Subcutaneous abdominal adipose tissue (tissue), 5 donors: ENCODE measurements at regions not wholly inside any gene's neighbourhood (a gene's known extent, or its start where the extent isn't known, plus 50 kb on each side); places are given as distances from the start of the nearest gene placed in this dataset.
"Not testable (repeated sequence)": the region's sequence is repeated elsewhere in the genome, so short reads cannot be mapped to it uniquely, and the experiment has no call there.

Experiments used
- H3K27ac ChIP-seq: one replicate; pipeline ENCODE4 v1.7.0; 2013; ENCODE audit warnings: low read depth, mild to moderate bottlenecking, inconsistent platforms, low read length, moderate library complexity
- H3K27me3 ChIP-seq, 5 donors: one replicate each; pipeline ENCODE4 v1.7.0; 2013; ENCODE audit warnings: low read length in 5 of 5, inconsistent platforms in 1 of 5; ENCODE audit not compliant: control insufficient read depth in 5 of 5, insufficient read depth in 4 of 5
- H3K36me3 ChIP-seq, 5 donors: one replicate each; pipeline ENCODE4 v1.7.0; 2013; ENCODE audit warnings: low read length in 5 of 5; ENCODE audit not compliant: control insufficient read depth in 5 of 5, insufficient read depth in 5 of 5
- H3K4me1 ChIP-seq, 5 donors: one replicate each; pipeline ENCODE4 v1.7.0; 2013; ENCODE audit warnings: low read length in 5 of 5, mild to moderate bottlenecking in 3 of 5, moderate library complexity in 1 of 5; ENCODE audit not compliant: control insufficient read depth in 5 of 5, insufficient read depth in 5 of 5
- H3K4me3 ChIP-seq, 5 donors: one replicate each; pipeline ENCODE4 v1.7.0; 2013; ENCODE audit warnings: low read length in 5 of 5, low read depth in 1 of 5
- H3K9ac ChIP-seq, 5 donors: one replicate each; pipeline ENCODE4 v1.7.0; 2013; ENCODE audit warnings: low read length in 5 of 5, mild to moderate bottlenecking in 4 of 5, moderate library complexity in 3 of 5
- H3K9me3 ChIP-seq, 5 donors: one replicate each; pipeline ENCODE4 v1.7.0; 2013; ENCODE audit warnings: low read length in 5 of 5; ENCODE audit not compliant: control insufficient read depth in 5 of 5
- donor health status: healthy.
- donor health status: healthy.
- donor health status: healthy.
- donor health status: healthy.
- donor health status: healthy.

DNA sequence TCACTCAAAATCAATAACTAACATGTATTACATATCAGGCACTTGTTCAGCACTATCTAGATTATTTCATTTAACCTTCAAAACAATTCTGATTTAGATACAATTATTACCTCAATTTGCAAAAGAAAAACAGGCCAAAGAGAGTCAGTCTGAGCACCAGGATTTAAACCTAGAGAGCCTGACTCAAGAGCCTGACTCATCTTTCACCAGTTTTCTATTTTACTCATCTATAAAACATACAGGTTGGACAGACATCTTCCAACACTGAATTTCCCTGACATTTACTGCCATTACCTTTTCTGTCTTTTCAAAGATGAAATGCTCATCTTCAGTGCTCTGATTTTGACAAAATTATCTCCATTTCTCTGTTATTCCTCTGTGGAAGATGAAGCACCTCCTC lies 116.5 kb downstream of the MRPL39 start:
- no peaks in the 10 kb centered on the region for H3K9me3 ChIP-seq
- H3K9ac ChIP-seq: no peak overlapping the region
- peaks cover 0 to 7% (median 0%) of the 10 kb centered on the region in 5 donors for H3K4me1 ChIP-seq
- H3K4me3 ChIP-seq: no peak overlapping the region
- H3K27ac ChIP-seq: no peak overlapping the region
- H3K36me3 ChIP-seq: no peaks in the 10 kb centered on the region
- H3K27me3 ChIP-seq: no peaks in the 10 kb centered on the region

- Histone ChIP-seq H3K27ac (no peak overlapping the region), H3K36me3 (no peaks in the 10 kb centered on the region), H3K9ac (no peak overlapping the region), H3K9me3 (no peaks in the 10 kb centered on the region), H3K4me3 (no peak overlapping the region), H3K27me3 (no peaks in the 10 kb centered on the region), H3K4me1 (peaks cover 0 to 7% (median 0%) of the 10 kb centered on the region in 5 donors)
Observed at GRCh38 chr21:25489673-25490072, 117.6 kb downstream of the MRPL39 start.

- H3K4me3 ChIP-seq: no peak overlapping the region
- H3K27ac ChIP-seq: no peak overlapping the region
- H3K27me3 ChIP-seq: no peaks in the 10 kb centered on the region
- peaks cover 0 to 2% (median 0%) of the 10 kb centered on the region in 5 donors for H3K9me3 ChIP-seq
- peaks cover 0 to 7% (median 0%) of the 10 kb centered on the region in 5 donors for H3K4me1 ChIP-seq
- H3K36me3 ChIP-seq: no peaks in the 10 kb centered on the region
- no peak overlapping the region for H3K9ac ChIP-seq
Observed at GRCh38 chr21:25487046-25487594, 120.2 kb downstream of the MRPL39 start.

GRCh38 chr21:25485914-25486313 lies 121.4 kb downstream of the MRPL39 start:
- Histone ChIP-seq H3K36me3 (no peaks in the 10 kb centered on the region), H3K4me1 (peaks cover 0 to 7% (median 0%) of the 10 kb centered on the region in 5 donors), H3K9me3 (peaks cover 0 to 2% (median 0%) of the 10 kb centered on the region in 5 donors), H3K9ac (no peak overlapping the region), H3K4me3 (no peak overlapping the region), H3K27me3 (no peaks in the 10 kb centered on the region), H3K27ac (no peak overlapping the region)

GRCh38 chr21:25467896-25468295 lies 139.4 kb downstream of the MRPL39 start:
- H3K9ac ChIP-seq: no peak overlapping the region
- H3K9me3 ChIP-seq: no peaks in the 10 kb centered on the region
- no peaks in the 10 kb centered on the region for H3K36me3 ChIP-seq

DNA sequence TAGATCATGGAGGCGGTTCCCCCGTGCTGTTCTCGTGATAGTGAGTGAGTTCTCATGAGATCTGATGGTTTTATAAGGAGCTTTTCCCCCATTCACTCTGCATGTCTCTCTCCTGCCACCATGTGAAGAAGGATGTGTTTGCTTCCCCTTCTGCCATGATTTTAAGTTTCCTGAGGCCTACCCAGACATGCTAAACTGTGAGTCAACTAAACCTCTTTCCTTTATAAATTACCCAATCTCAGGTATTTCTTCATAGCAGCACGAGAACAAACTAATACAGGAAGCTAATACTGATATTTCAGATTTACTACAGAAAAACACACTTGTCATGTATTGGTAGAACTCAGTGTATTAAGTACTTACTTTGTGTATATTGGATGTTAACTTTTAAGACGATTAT lies 140.2 kb downstream of the MRPL39 start:
- H3K4me1 ChIP-seq, H3K4me3 ChIP-seq, H3K27ac ChIP-seq, H3K9me3 ChIP-seq, H3K9ac ChIP-seq, H3K27me3 ChIP-seq, H3K36me3 ChIP-seq: not testable (repeated sequence)

More at GRCh38 chr21:25467896-25468295, 139.4 kb downstream of the MRPL39 start:
- no peaks in the 10 kb centered on the region for H3K4me1 ChIP-seq
- H3K27me3 ChIP-seq: no peaks in the 10 kb centered on the region
- no peak overlapping the region for H3K4me3 ChIP-seq
- no peak overlapping the region for H3K27ac ChIP-seq

DNA sequence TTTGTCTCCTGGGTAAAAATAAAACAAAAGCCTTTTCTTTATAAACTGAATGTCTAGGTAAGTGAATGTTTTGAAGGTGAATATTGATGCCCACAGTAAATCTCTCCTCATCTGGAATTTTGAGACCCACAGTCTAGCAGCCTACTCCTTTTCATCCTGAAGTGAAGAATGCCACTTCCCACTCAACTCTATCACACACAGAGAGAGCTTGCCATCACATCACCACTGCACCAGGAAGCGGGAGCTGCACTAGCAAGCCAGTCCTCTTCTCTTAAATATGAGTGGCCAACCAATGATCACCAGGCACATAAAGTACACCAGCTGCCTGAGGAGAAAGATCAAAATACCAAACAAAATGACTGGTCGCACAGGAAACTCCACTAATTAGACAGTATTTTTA lies 140.8 kb downstream of the MRPL39 start:
- Histone ChIP-seq H3K4me1 (no peaks in the 10 kb centered on the region), H3K36me3 (no peaks in the 10 kb centered on the region), H3K9me3 (no peaks in the 10 kb centered on the region), H3K27me3 (no peaks in the 10 kb centered on the region), H3K9ac (no peak overlapping the region), H3K4me3 (no peak overlapping the region), H3K27ac (no peak overlapping the region)

DNA sequence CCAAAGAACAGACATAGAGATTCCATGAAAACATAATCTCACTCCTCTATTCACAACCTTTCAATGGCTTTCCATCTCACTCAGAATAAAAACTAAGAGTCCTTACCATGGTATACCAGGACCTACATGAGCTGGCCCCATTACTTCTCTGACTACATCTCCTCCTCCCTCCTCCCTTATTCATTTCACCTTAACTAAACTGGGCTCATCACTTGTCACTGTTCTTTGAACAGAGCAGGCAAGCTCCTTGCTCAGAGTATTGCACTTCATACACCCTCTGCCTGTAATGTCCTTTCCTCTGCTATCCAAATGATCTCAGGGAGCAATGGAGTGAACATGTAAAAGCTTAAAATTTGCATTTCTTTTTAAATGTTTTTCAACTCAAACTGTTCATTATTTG lies 142.0 kb downstream of the MRPL39 start:
- H3K4me1 ChIP-seq: no peaks in the 10 kb centered on the region
- no peaks in the 10 kb centered on the region for H3K36me3 ChIP-seq
- no peak overlapping the region for H3K27ac ChIP-seq
- no peak overlapping the region for H3K9ac ChIP-seq
- no peaks in the 10 kb centered on the region for H3K9me3 ChIP-seq
- H3K27me3 ChIP-seq: no peaks in the 10 kb centered on the region
- H3K4me3 ChIP-seq: no peak overlapping the region

DNA sequence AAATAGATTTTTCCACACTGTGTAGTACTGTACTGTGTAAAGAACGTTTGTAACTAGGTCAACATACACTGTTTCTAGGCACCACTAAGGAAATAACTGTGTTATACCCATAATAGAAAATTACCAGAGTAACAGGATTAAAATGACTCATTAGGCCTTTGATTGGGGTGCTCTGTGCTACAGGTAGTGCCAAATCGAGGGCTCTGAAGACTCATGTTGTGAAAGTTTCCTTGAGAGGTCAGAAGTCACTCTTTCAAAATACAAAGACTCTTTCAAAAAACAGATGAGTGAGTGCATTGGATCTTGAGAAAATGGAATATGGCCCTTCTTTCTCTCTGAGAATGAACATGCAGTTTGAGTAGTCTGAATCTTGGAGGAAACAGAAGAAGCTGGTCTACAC lies 143.0 kb downstream of the MRPL39 start:
- H3K9ac ChIP-seq: no peak overlapping the region
- H3K36me3 ChIP-seq: no peaks in the 10 kb centered on the region

GRCh38 chr21:25462517-25462971 lies 144.7 kb downstream of the MRPL39 start:
- Histone ChIP-seq H3K4me3 (no peak overlapping the region), H3K9ac (no peak overlapping the region), H3K27me3 (no peaks in the 10 kb centered on the region), H3K27ac (no peak overlapping the region), H3K4me1 (peaks cover 0 to 2% (median 0%) of the 10 kb centered on the region in 5 donors), H3K36me3 (no peaks in the 10 kb centered on the region), H3K9me3 (no peaks in the 10 kb centered on the region)

More for the DNA sequence above, 143.0 kb downstream of the MRPL39 start:
- Histone ChIP-seq H3K27ac (no peak overlapping the region), H3K9me3 (no peaks in the 10 kb centered on the region), H3K4me3 (no peak overlapping the region), H3K27me3 (no peaks in the 10 kb centered on the region), H3K4me1 (no peaks in the 10 kb centered on the region)
